Activated CD8-positive, alpha-beta T cell treated with anti-CD3 and anti-CD28 coated beads for 36 hours (primary cell): ENCODE measurements at regions not wholly inside any gene's neighbourhood (a gene's known extent, or its start where the extent isn't known, plus 50 kb on each side); places are given as distances from the start of the nearest gene placed in this dataset.

Experiments used
- ATAC-seq: fragments of 200-7000 bp; cut with Tn5 transposase; one replicate; pipeline ENCODE4 v1.10.0; 2021; ENCODE audit warnings: mild to moderate bottlenecking, moderate library complexity
- CTCF ChIA-PET: fragments of 350-600 bp; sonication (Branson Sonifier 250); formaldehyde crosslinking; loops from one replicate; lab custom pipeline; 2021; ENCODE audit warnings: antibody characterized with exemption; lab: Charles Lee
- POLR2A ChIA-PET: fragments of 350-600 bp; sonication (Branson Sonifier 250); formaldehyde crosslinking; loops from one replicate; lab custom pipeline; 2021; ENCODE audit warnings: antibody characterized with exemption; lab: Charles Lee
- DNase-seq: peaks from one replicate; pipeline ENCODE4 v3.0.0-alpha.2; 2020
- H3K27ac Mint-ChIP-seq: one replicate; pipeline ENCODE4 v1.8.0; 2021; ENCODE audit warnings: mild to moderate bottlenecking, mixed read lengths
- H3K27me3 Mint-ChIP-seq: one replicate; pipeline ENCODE4 v1.8.0; 2021; ENCODE audit warnings: mixed read lengths
- H3K36me3 Mint-ChIP-seq: one replicate; pipeline ENCODE4 v1.8.0; 2021; ENCODE audit warnings: low read depth, mixed read lengths
- H3K4me1 Mint-ChIP-seq: one replicate; pipeline ENCODE4 v1.8.0; 2021; ENCODE audit warnings: low read depth, mixed read lengths
- H3K4me3 Mint-ChIP-seq: one replicate; pipeline ENCODE4 v1.8.0; 2021; ENCODE audit warnings: mild to moderate bottlenecking, moderate library complexity, mixed read lengths
- H3K9me3 Mint-ChIP-seq: one replicate; pipeline ENCODE4 v1.8.0; 2021; ENCODE audit warnings: mixed read lengths
- intact Hi-C: fragments of 100-400 bp; cut with micrococcal nuclease; formaldehyde crosslinking; loops from one replicate; pipeline ENCODE4 v1.10.0; 2022
- TF ChIP-seq, protein P1 (sequence below): fragments of 200-600 bp; IDR thresholded peaks from one replicate; pipeline ENCODE4 v1.8.0; 2022; ENCODE audit warnings: antibody characterized with exemption, mild to moderate bottlenecking

DNA sequence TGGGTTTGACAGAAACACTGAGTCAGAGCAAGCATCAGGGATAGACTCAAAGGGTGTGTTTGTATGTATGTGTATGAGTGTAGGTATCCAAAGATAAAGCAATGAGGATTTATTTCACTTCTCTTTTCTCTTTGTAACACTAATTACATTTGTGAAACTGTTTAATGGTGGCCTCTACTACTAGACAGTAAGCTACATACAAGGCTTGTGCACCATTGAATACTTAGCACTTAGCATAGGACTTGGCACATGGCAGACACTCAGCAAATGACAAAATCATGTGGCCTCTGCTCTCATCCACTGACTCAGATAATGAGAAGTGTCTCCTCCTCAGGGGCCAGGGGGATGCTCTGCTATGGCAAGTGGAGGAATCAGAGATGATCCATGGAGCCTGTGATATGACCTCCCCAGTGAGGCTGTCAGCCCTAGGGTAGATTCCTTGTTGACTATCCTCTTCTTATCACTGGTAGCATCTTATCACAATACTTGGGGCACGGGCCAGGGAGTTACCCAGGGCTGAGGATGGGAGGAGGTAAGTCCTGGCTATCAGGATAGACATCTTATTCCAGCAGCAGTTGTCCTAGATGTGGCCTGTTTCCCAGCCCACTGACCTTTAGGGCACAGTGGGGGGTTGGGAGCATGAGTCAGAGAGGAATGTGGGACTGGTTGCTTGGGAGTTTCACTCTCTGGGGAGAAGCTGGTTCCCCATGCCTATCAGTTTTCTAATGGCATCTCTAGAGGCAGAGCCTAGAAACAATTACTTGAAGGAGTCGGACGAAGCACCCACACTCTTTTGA is 71.2 kb upstream of the HOXC13 start:
- Mint-ChIP-seq H3K27me3 (peaks cover 18% of the 10 kb centered on the region), H3K4me1 (no peaks in the 10 kb centered on the region), H3K27ac (no peak overlapping the region), H3K9me3 (no peaks in the 10 kb centered on the region), H3K36me3 (no peaks in the 10 kb centered on the region), H3K4me3 (no peak overlapping the region)
- ChIA-PET POLR2A (interaction anchor here (1.5 kb wide), 1 partner anchor 29 kb away, joined by 3 read pairs; no protein-coding TSS in a partner anchor), CTCF (no interaction called here)
- no peak for DNase-seq
- no peak for ATAC-seq
- intact Hi-C loops = no loop called here
- TF ChIP-seq, protein P1, sequence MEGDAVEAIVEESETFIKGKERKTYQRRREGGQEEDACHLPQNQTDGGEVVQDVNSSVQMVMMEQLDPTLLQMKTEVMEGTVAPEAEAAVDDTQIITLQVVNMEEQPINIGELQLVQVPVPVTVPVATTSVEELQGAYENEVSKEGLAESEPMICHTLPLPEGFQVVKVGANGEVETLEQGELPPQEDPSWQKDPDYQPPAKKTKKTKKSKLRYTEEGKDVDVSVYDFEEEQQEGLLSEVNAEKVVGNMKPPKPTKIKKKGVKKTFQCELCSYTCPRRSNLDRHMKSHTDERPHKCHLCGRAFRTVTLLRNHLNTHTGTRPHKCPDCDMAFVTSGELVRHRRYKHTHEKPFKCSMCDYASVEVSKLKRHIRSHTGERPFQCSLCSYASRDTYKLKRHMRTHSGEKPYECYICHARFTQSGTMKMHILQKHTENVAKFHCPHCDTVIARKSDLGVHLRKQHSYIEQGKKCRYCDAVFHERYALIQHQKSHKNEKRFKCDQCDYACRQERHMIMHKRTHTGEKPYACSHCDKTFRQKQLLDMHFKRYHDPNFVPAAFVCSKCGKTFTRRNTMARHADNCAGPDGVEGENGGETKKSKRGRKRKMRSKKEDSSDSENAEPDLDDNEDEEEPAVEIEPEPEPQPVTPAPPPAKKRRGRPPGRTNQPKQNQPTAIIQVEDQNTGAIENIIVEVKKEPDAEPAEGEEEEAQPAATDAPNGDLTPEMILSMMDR = no peak

DNA sequence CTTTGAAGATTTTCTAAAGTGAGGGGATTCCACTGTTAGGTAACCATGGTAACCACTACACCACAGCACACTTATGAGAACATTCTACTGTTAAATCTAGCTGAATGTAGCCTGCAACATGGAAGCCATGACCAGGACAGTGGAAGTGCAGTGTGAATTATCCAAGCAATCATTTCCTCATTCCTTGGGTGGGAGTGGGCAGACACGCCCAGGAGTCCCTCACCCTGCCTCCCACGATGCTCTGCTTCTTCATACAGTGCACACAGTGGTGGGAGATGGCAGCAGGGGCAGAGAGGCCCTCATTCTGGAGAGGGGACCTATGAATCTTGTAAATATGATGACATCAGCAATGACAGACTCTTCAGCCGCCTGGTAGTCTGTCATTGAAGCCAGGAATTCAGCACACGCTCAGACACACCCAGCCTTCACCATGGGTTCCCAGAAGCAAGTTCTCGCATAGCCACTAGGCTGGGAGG is 70.1 kb upstream of the HOXC13 start:
- POLR2A ChIA-PET = no interaction called here
- Mint-ChIP-seq H3K4me1 (no peaks in the 10 kb centered on the region), H3K9me3 (no peaks in the 10 kb centered on the region), H3K4me3 (no peak overlapping the region), H3K36me3 (no peaks in the 10 kb centered on the region), H3K27me3 (peaks cover 26% of the 10 kb centered on the region), H3K27ac (no peak overlapping the region)
- CTCF ChIA-PET = no interaction called here
- intact Hi-C loops = no loop called here
- TF ChIP-seq, protein P1 = no peak
- ATAC-seq (no peak), DNase-seq (no peak)

DNA sequence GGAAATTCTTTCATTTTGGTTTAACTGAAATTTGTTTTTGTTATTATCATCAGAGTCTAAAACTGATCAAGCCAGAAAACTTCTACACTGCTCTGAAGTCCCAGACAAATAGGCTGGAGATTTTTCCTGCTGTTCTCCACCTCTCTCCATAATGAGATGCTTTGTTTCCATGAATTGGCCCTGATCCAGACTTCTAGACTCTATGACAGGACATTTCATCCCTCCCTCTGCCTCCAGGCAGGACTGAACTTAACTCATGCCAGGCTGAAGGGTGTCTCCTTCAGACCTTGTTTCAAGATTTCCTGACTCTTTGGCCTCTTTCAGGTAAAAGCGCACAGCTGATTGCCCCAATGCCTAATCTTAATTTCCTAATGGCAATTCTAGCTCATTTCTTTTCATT is 69.1 kb upstream of the HOXC13 start:
- intact Hi-C loops = no loop called here
- TF ChIP-seq, protein P1 = no peak
- CTCF ChIA-PET = no interaction called here
- no peaks in the 10 kb centered on the region for H3K9me3 Mint-ChIP-seq
- no peak for DNase-seq
- no peak overlapping the region for H3K4me3 Mint-ChIP-seq
- H3K27ac Mint-ChIP-seq = no peak overlapping the region
- H3K27me3 Mint-ChIP-seq = peaks cover 28% of the 10 kb centered on the region
- no peak for ATAC-seq
- no peaks in the 10 kb centered on the region for H3K36me3 Mint-ChIP-seq
- POLR2A ChIA-PET = no interaction called here
- no peaks in the 10 kb centered on the region for H3K4me1 Mint-ChIP-seq

GRCh38 chr12:53870117-53870516 is 68.5 kb upstream of the HOXC13 start:
- DNase-seq = no peak
- ChIA-PET CTCF (no interaction called here), POLR2A (no interaction called here)
- intact Hi-C loops = no loop called here
- no peak for ATAC-seq
- TF ChIP-seq, protein P1 = no peak
- Mint-ChIP-seq H3K9me3 (no peaks in the 10 kb centered on the region), H3K36me3 (no peaks in the 10 kb centered on the region), H3K27me3 (peaks cover 33% of the 10 kb centered on the region), H3K4me1 (no peaks in the 10 kb centered on the region), H3K4me3 (no peak overlapping the region), H3K27ac (no peak overlapping the region)

DNA sequence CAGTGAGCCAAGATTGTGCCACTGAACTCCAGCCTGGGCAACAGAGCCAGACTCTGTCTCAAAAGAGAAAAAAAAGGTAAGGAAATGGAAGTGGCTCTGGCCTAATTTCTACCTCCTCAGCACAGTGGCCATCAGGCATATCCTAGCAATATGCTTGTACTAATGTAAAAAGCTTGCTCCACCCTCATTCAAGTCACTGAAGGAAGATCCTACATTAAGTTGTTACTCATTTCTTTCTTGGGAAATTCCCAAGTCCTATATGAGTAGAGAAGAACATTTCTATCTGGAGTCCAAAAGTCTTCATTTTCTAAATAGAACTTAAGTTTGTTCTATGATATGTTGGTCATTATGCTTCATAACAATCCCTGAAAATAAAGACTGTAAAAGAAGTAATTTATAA is 67.3 kb upstream of the HOXC13 start:
- Mint-ChIP-seq H3K9me3 (no peaks in the 10 kb centered on the region), H3K4me3 (no peak overlapping the region), H3K27ac (no peak overlapping the region), H3K4me1 (no peaks in the 10 kb centered on the region), H3K36me3 (no peaks in the 10 kb centered on the region), H3K27me3 (peaks cover 32% of the 10 kb centered on the region)
- intact Hi-C loops = no loop called here
- no peak for ATAC-seq
- POLR2A ChIA-PET = no interaction called here
- CTCF ChIA-PET = no interaction called here
- no peak for DNase-seq
- TF ChIP-seq, protein P1 = no peak
